Neutrophil (primary cell): ENCODE measurements at regions not wholly inside any gene's neighbourhood (a gene's known extent, or its start where the extent isn't known, plus 50 kb on each side); places are given as distances from the start of the nearest gene placed in this dataset.

ENCODE experiments used
- H3K27ac ChIP-seq: fragments of 200-600 bp; sonication (generic); 2 replicates; pipeline ENCODE4 v1.5.1; 2016; ENCODE audit warnings: mild to moderate bottlenecking, moderate library complexity
- H3K27me3 ChIP-seq: fragments of 200-600 bp; sonication (generic); 2 replicates; pipeline ENCODE4 v1.6.0; 2016; ENCODE audit warnings: mild to moderate bottlenecking
- H3K36me3 ChIP-seq: fragments of 200-600 bp; sonication (generic); 2 replicates; pipeline ENCODE4 v1.5.1; 2017
- H3K4me1 ChIP-seq, 2 experiments: fragments of 200-600 bp in 1 of 2; sonication (generic) in 1 of 2; 1 replicate in 1 of 2; 2 replicates in 1 of 2; pipeline versions ENCODE4 v1.5.1 to v1.6.1; 2013 to 2016; ENCODE audit warnings: low read depth in 1 of 2, low read length in 1 of 2, mild to moderate bottlenecking in 1 of 2, moderate library complexity in 1 of 2; ENCODE audit not compliant: control insufficient read depth in 1 of 2, insufficient read depth in 1 of 2
- H3K4me3 ChIP-seq, 2 experiments: fragments of 200-600 bp in 1 of 2; sonication (generic) in 1 of 2; 1 replicate in 1 of 2; 2 replicates in 1 of 2; pipeline ENCODE4 v1.5.1; 2013 to 2016; ENCODE audit warnings: low read depth in 1 of 2, low read length in 1 of 2, mild to moderate bottlenecking in 1 of 2, moderate library complexity in 1 of 2
- H3K9me3 ChIP-seq: fragments of 200-600 bp; sonication (generic); 2 replicates; pipeline ENCODE4 v1.5.1; 2016
- CTCF ChIP-seq: fragments of 200-600 bp; sonication (generic); IDR thresholded peaks from 2 replicates; pipeline ENCODE4 v1.5.1; 2016; ENCODE audit warnings: antibody characterized with exemption

DNA sequence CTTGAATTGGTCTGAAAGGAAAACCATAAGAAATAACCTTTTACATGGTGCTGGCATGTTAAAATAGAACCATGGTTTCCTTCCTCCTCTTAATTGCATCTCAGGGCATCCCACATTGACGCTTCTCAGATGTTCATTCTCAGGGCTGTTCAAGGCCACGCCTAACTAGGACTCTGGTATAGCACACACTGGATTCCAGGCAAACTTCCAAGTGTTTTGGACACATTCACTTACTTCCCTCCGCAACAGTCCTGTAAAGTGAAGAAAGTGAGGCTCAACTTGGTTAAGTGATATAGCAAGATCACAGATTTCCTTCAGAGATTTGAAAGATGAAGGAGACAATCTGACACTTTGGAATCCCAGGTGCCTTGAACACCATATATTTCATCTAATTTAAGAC is 244.8 kb downstream of the DUSP10 start:
- no peak for TF ChIP-seq CTCF
- Histone ChIP-seq H3K36me3 (no peaks in the 10 kb centered on the region), H3K4me3 (no peak overlapping the region), H3K27me3 (no peaks in the 10 kb centered on the region), H3K9me3 (no peaks in the 10 kb centered on the region), H3K4me1 (no peaks in the 10 kb centered on the region), H3K27ac (no peak overlapping the region)

- Histone ChIP-seq H3K36me3 (no peaks in the 10 kb centered on the region), H3K9me3 (no peaks in the 10 kb centered on the region), H3K27ac (no peak overlapping the region), H3K4me3 (no peak overlapping the region), H3K27me3 (no peaks in the 10 kb centered on the region), H3K4me1 (no peaks in the 10 kb centered on the region)
- no peak for TF ChIP-seq CTCF
These were observed 238.6 kb downstream of the DUSP10 start for GRCh38 chr1:221503268-221503667.

DNA sequence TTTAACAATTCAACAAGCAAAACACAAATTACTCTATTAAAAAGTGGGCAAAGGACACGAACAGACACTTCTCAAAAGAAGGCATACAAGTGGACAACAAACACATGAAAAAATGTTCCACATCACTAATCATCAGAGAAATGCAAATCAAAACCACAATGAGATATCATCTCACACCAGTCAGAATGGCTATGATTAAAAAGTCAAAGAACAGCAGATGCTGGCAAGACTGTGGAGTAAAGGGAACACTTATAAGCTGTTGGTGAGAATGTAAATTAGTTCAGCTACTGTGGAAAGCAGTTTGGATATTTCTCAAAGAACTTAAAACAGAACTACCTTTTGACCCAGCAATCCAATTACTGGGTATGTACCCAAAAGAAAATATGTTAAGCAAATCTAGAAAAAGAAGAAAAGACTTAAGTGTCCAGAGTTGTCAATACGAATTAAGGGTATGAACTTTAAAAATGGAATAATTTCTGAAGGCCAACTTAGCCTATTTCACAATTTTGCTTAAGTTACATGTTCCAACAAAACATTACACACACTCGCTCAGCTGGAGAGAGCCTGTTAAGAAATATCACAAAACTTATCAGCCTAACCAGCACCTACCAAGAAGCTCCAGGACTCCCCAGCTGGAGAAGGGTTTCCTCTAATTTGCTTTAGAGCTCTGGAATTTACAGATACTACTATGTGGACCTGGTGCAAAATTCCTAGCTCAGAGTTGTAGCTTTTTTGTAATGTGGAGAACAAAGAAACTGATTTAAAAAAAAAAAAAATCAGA is 232.1 kb downstream of the DUSP10 start:
- H3K4me3 ChIP-seq: no peak overlapping the region

DNA sequence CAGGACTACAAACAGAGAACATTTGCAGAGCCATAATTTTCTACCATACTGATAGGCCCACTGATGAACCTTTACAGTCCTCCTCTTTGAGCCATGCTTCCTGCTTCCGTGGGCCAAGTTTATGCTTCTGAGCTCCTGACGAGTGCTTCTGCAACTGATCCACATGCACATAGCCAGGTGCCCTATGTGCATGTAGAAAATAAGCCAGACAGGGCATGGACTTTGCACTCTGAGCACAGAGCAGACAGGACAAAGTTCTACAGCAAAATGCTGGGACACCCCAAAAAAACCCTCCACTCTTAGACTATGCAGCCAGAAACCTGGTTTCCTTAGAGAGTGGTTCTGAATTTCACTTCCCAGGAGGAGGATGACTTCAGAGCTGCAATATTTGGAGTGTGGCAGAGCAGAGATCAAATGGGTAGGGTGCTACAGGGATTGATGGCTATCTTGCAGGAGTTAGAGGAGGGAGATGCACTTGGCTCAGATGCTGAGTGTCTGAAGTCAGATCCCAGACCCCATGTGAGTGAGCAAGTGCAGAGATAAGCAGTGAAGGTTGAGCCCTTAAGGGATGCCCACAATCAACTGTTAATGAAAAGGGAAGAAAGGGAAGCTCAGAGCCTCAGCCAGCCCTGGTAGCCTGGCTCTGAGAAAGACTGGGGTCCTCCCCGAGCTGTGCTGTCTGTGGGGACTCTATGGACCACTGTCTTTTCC is 230.9 kb downstream of the DUSP10 start:
- Histone ChIP-seq H3K27ac (no peak overlapping the region), H3K9me3 (no peaks in the 10 kb centered on the region), H3K27me3 (no peaks in the 10 kb centered on the region), H3K36me3 (no peaks in the 10 kb centered on the region), H3K4me1 (no peaks in the 10 kb centered on the region), H3K4me3 (no peak overlapping the region)
- TF ChIP-seq CTCF: no peak

More for the DNA sequence above, 232.1 kb downstream of the DUSP10 start:
- Histone ChIP-seq H3K9me3 (no peaks in the 10 kb centered on the region), H3K27ac (no peak overlapping the region), H3K4me1 (no peaks in the 10 kb centered on the region), H3K27me3 (no peaks in the 10 kb centered on the region), H3K36me3 (no peaks in the 10 kb centered on the region)
- no peak for TF ChIP-seq CTCF

DNA sequence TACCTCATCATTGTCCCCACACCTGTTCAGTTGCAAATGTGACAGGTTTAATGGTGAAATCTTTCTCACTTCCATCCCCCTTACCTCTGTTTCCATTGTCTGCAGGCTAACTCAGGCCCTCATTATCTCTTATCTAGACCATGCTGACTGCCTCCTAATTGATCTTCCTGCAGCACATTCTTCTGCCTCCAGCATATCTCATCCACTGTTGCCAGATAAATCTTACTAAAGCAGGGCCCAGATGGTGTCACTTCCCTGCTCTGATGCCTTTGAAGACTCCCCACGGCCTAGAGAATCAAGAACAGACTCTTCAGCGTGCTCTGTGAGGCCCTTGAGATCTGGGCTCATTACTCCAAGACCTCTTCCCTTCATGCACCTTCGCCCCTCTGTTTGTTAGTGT is 230.1 kb downstream of the DUSP10 start:
- TF ChIP-seq CTCF: no peak
- H3K36me3 ChIP-seq: no peaks in the 10 kb centered on the region
- H3K4me1 ChIP-seq: no peaks in the 10 kb centered on the region
- no peak overlapping the region for H3K27ac ChIP-seq
- H3K4me3 ChIP-seq: no peak overlapping the region
- no peaks in the 10 kb centered on the region for H3K9me3 ChIP-seq
- no peaks in the 10 kb centered on the region for H3K27me3 ChIP-seq
